ENCODE measurements at regions not wholly inside any gene's neighbourhood (a gene's known extent, or its start where the extent isn't known, plus 50 kb on each side); places are given as distances from the start of the nearest gene placed in this dataset.

DNA sequence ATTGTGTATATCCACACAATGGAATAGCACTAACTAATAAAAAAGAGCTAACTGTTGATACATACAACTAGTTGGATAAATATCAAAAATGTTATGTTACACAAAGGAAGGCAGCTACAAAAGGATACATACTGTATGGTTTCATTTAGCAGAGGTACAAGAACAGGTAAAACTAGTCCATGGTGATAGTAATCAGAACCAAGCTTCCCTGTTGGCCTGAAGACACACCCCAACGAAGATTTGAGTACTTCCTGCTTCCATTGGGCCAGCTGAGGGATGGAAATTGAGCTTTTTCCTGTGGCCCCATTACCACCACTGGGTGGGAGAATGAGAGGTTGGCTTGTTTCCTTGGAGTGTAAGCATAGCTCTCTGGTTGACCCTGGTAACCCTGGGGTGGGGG, 117.3 kb upstream of the CADPS start:
- no peaks in the 10 kb centered on the region for H3K27me3 ChIP-seq
- no peak overlapping the region for H3K4me2 ChIP-seq
- WGBS (ENCODE audit: low lambda C conversion rate, missing lambda C conversion rate), result 67% methylated on average over 1 of the region's 1 CpG
- no peaks in the 10 kb centered on the region for H3K4me1 ChIP-seq (ENCODE audit: insufficient read depth)
- TF ChIP-seq EZH2phosphoT487 (IDR thresholded peaks at IDR 0.05; ENCODE audit: low read depth, severe bottlenecking, unreplicated experiment) (no peak), EZH2 (IDR thresholded peaks at IDR 0.05; ENCODE audit: borderline replicate concordance) (no peak)
- TF ChIP-seq, protein P1, sequence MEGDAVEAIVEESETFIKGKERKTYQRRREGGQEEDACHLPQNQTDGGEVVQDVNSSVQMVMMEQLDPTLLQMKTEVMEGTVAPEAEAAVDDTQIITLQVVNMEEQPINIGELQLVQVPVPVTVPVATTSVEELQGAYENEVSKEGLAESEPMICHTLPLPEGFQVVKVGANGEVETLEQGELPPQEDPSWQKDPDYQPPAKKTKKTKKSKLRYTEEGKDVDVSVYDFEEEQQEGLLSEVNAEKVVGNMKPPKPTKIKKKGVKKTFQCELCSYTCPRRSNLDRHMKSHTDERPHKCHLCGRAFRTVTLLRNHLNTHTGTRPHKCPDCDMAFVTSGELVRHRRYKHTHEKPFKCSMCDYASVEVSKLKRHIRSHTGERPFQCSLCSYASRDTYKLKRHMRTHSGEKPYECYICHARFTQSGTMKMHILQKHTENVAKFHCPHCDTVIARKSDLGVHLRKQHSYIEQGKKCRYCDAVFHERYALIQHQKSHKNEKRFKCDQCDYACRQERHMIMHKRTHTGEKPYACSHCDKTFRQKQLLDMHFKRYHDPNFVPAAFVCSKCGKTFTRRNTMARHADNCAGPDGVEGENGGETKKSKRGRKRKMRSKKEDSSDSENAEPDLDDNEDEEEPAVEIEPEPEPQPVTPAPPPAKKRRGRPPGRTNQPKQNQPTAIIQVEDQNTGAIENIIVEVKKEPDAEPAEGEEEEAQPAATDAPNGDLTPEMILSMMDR (IDR thresholded peaks at IDR 0.05; ENCODE audit: poor library complexity), result no peak
- H4K20me1 ChIP-seq (ENCODE audit: insufficient read depth, poor library complexity, severe bottlenecking), result no peaks in the 10 kb centered on the region
- H3K27ac ChIP-seq, result no peak overlapping the region
- H3K9me3 ChIP-seq (ENCODE audit: low read depth), result no peaks in the 10 kb centered on the region
- no peak overlapping the region for H3K4me3 ChIP-seq
- no peaks in the 10 kb centered on the region for H3K79me2 ChIP-seq
- H2AFZ ChIP-seq, result no peak overlapping the region
- no peak for DNase-seq (ENCODE audit: low spot score)
- no peaks in the 10 kb centered on the region for H3K9me2 ChIP-seq (replicated peaks; ENCODE audit: insufficient read depth)
- H3K36me3 ChIP-seq (replicated peaks; ENCODE audit: insufficient read depth, low read depth), result no peaks in the 10 kb centered on the region

DNA sequence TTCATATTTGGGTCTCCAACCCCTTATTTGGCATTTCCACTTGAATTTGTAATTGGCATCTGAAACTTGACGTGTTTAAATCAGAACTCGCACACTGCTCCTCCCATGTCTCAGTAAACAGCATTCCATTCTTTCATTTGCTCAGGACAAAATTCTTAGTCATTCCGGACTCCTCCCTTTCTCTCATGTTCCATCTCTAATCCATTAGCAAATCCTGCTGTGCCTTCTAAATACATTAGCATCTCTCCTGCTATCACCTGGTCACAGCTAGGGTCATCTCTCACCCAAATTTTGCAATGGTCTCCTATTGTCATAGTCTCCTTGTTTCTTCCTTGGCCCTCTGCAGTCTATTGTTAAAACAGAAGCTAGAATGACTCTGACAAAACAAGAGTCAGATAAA, 119.9 kb upstream of the CADPS start:
- no peaks in the 10 kb centered on the region for H3K9me2 ChIP-seq (replicated peaks; ENCODE audit: insufficient read depth)
- no peaks in the 10 kb centered on the region for H3K27me3 ChIP-seq
- no peak overlapping the region for H3K27ac ChIP-seq
- WGBS (ENCODE audit: low lambda C conversion rate, missing lambda C conversion rate), result 61% methylated on average over 3 of the region's 3 CpGs
- TF ChIP-seq, protein P1 (IDR thresholded peaks at IDR 0.05; ENCODE audit: poor library complexity), result no peak
- no peak for TF ChIP-seq EZH2 (IDR thresholded peaks at IDR 0.05; ENCODE audit: borderline replicate concordance)
- no peak for TF ChIP-seq EZH2phosphoT487 (IDR thresholded peaks at IDR 0.05; ENCODE audit: low read depth, severe bottlenecking, unreplicated experiment)
- no peak overlapping the region for H2AFZ ChIP-seq
- H4K20me1 ChIP-seq (ENCODE audit: insufficient read depth, poor library complexity, severe bottlenecking), result no peaks in the 10 kb centered on the region
- no peaks in the 10 kb centered on the region for H3K4me1 ChIP-seq (ENCODE audit: insufficient read depth)
- H3K9me3 ChIP-seq (ENCODE audit: low read depth), result no peaks in the 10 kb centered on the region
- no peaks in the 10 kb centered on the region for H3K79me2 ChIP-seq
- no peak overlapping the region for H3K4me3 ChIP-seq
- H3K4me2 ChIP-seq, result no peak overlapping the region
- no peak for DNase-seq (ENCODE audit: low spot score)
- H3K36me3 ChIP-seq (replicated peaks; ENCODE audit: insufficient read depth, low read depth), result no peaks in the 10 kb centered on the region

DNA sequence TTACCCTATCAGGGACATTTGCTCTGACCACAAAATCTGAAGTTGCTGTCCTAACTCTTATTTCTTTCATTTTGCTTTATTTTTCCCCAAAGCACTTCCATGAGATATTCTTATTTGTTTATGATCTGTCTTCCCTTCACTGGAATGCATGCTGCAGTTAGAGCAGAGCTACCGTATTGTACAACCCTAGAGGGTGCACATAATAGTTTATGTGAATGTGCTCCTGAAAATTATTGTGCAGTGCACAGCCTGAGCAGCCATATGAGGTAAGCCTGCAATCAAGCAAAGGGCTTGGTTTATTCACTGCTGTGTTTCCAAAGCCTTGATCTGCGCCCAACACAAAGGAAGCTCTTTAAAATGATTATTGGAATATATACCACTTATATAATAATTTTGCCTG, 120.3 kb upstream of the CADPS start:
- H3K9me3 ChIP-seq (ENCODE audit: low read depth), result no peaks in the 10 kb centered on the region
- no peak overlapping the region for H3K27ac ChIP-seq
- no peak overlapping the region for H3K4me3 ChIP-seq
- TF ChIP-seq EZH2 (IDR thresholded peaks at IDR 0.05; ENCODE audit: borderline replicate concordance), result no peak
- no peak for TF ChIP-seq EZH2phosphoT487 (IDR thresholded peaks at IDR 0.05; ENCODE audit: low read depth, severe bottlenecking, unreplicated experiment)
- TF ChIP-seq, protein P1 (IDR thresholded peaks at IDR 0.05; ENCODE audit: poor library complexity), result no peak
- H4K20me1 ChIP-seq (ENCODE audit: insufficient read depth, poor library complexity, severe bottlenecking), result no peaks in the 10 kb centered on the region
- H3K27me3 ChIP-seq, result no peaks in the 10 kb centered on the region
- WGBS (ENCODE audit: low lambda C conversion rate, missing lambda C conversion rate), result 81% methylated on average over 2 of the region's 2 CpGs
- no peaks in the 10 kb centered on the region for H3K9me2 ChIP-seq (replicated peaks; ENCODE audit: insufficient read depth)
- H3K4me1 ChIP-seq (ENCODE audit: insufficient read depth), result no peaks in the 10 kb centered on the region
- H2AFZ ChIP-seq, result no peak overlapping the region
- no peaks in the 10 kb centered on the region for H3K36me3 ChIP-seq (replicated peaks; ENCODE audit: insufficient read depth, low read depth)
- DNase-seq (ENCODE audit: low spot score), result no peak
- H3K79me2 ChIP-seq, result no peaks in the 10 kb centered on the region
- no peak overlapping the region for H3K4me2 ChIP-seq

DNA sequence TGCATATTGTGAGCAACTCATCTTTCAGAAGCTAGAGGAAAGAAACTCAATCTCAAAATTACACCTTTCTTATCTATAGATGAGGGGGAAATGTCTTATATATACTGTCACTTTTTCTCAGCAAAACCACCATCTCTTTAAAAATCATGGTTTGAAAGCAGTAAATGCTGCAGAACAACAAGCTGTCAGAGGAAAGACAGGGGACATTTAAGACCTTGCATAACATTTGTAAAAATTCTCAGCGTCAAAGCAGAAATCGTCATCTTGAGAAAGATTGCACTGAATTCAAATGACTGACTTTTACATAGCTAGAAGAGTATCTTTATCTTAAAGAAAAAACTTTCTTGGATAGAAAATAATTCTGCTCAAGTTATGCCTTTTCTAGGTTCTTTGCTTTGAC, 122.2 kb upstream of the CADPS start:
- no peak for DNase-seq (ENCODE audit: low spot score)
- Histone ChIP-seq H3K9me3 (ENCODE audit: low read depth) (no peaks in the 10 kb centered on the region), H2AFZ (no peak overlapping the region), H3K79me2 (no peaks in the 10 kb centered on the region), H3K4me1 (ENCODE audit: insufficient read depth) (no peaks in the 10 kb centered on the region), H3K9me2 (replicated peaks; ENCODE audit: insufficient read depth) (no peaks in the 10 kb centered on the region), H3K36me3 (replicated peaks; ENCODE audit: insufficient read depth, low read depth) (no peaks in the 10 kb centered on the region), H4K20me1 (ENCODE audit: insufficient read depth, poor library complexity, severe bottlenecking) (no peaks in the 10 kb centered on the region), H3K27me3 (no peaks in the 10 kb centered on the region), H3K27ac (no peak overlapping the region), H3K4me2 (no peak overlapping the region), H3K4me3 (no peak overlapping the region)
- TF ChIP-seq EZH2 (IDR thresholded peaks at IDR 0.05; ENCODE audit: borderline replicate concordance), result no peak
- TF ChIP-seq EZH2phosphoT487 (IDR thresholded peaks at IDR 0.05; ENCODE audit: low read depth, severe bottlenecking, unreplicated experiment), result no peak
- TF ChIP-seq, protein P1 (IDR thresholded peaks at IDR 0.05; ENCODE audit: poor library complexity), result no peak
- WGBS (ENCODE audit: low lambda C conversion rate, missing lambda C conversion rate), result 81% methylated on average over 2 of the region's 2 CpGs

Data from hepatocyte (in vitro differentiated cells).